ENCODE measurements at regions not wholly inside any gene's neighbourhood (a gene's known extent, or its start where the extent isn't known, plus 50 kb on each side); places are given as distances from the start of the nearest gene placed in this dataset.
"Not testable (repeated sequence)": the region's sequence is repeated elsewhere in the genome, so short reads cannot be mapped to it uniquely, and the experiment has no call there.

GRCh38 chr2:91917602-91918001 lies 2953.6 kb upstream of the TEKT4 start:
- H3K27me3 ChIP-seq (ENCODE audit: low read depth, low read length); H3K36me3 ChIP-seq (ENCODE audit: control insufficient read depth in 1 of 2, insufficient read depth in 2 of 2, low read length in 2 of 2); H3K4me1 ChIP-seq (ENCODE audit: control insufficient read depth in 1 of 2, insufficient read depth in 2 of 2, low read length in 2 of 2); H3K4me3 ChIP-seq (ENCODE audit: low read depth in 1 of 2, low read length in 2 of 2); H3K27ac ChIP-seq (ENCODE audit: low read length); H3K9me3 ChIP-seq (ENCODE audit: control insufficient read depth in 1 of 2, low read length in 2 of 2): not testable (repeated sequence)
